ENCODE measurements at regions not wholly inside any gene's neighbourhood (a gene's known extent, or its start where the extent isn't known, plus 50 kb on each side); places are given as distances from the start of the nearest gene placed in this dataset.

DNA sequence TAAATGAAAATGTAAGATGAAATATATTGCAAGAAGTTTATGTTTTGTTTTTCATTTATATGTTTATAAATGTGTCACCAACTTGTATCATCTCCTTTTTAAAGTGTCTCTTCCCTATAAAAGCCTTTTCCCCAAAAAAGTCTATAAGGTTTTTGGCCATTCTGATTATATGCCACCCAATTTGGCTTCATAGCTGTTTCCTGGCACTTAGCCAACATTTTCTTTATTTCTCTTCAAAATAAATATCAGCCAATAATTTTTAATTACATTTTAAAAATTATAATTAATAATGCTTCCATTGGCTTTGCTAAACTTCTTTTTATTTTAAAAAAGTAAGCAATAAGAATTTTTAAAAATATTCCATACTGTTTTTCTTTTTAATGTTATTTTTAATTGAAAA lies 171.8 kb downstream of the RASSF9 start:
- CTCF ChIA-PET, result interaction anchor here (1.2 to 1.7 kb wide), 2 partner anchors 10 to 203 kb away, joined by 3 to 5 read pairs; no protein-coding TSS in a partner anchor
- dilution Hi-C loops (cut with MboI; ENCODE audit: extremely low pct_ligation_motif_present, low sequenced_read_pairs), result no loop called here

More for the DNA sequence above, 171.8 kb downstream of the RASSF9 start:
- DNase-seq (ENCODE audit: low read depth, low spot score), result no peak
- BruUV-seq (replicated peaks), result no TSS peak
- no peaks in the 10 kb centered on the region for H3K4me1 ChIP-seq (ENCODE audit: control insufficient read depth, extremely low read depth, insufficient read depth, low read length)
- no peak overlapping the region for H2AFZ ChIP-seq (ENCODE audit: low read depth, low read length)
- H4K20me1 ChIP-seq (replicated peaks; ENCODE audit: control insufficient read depth, extremely low read depth, insufficient read depth, low read length), result no peaks in the 10 kb centered on the region
- no peak overlapping the region for H3K27ac ChIP-seq (ENCODE audit: insufficient read depth, low read depth, low read length)
- FAIRE-seq, result no peak
- no peak overlapping the region for H3K9ac ChIP-seq (replicated peaks; ENCODE audit: extremely low read depth, insufficient read depth, low read length)
- TF ChIP-seq, protein P1, sequence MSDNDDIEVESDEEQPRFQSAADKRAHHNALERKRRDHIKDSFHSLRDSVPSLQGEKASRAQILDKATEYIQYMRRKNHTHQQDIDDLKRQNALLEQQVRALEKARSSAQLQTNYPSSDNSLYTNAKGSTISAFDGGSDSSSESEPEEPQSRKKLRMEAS (IDR thresholded peaks at IDR 0.05; ENCODE audit: insufficient read depth, insufficient read length), result no peak
- TF ChIP-seq POLR2AphosphoS5 (IDR thresholded peaks at IDR 0.05; ENCODE audit: insufficient read depth, low read depth, low read length), result no peak
- no peak for TF ChIP-seq GATA2 (IDR thresholded peaks at IDR 0.05; ENCODE audit: insufficient read depth, insufficient read length, low read depth, low read length)
- no peak for TF ChIP-seq POLR2A (IDR thresholded peaks at IDR 0.05; ENCODE audit: low read depth, low read length)
- no peak for TF ChIP-seq JUN (IDR thresholded peaks at IDR 0.05; ENCODE audit: borderline replicate concordance, insufficient read depth, insufficient read length, low read depth)
- no peak for TF ChIP-seq FOS (IDR thresholded peaks at IDR 0.05; ENCODE audit: borderline replicate concordance, insufficient read depth, low read length)
- TF ChIP-seq MYC (IDR thresholded peaks at IDR 0.05; ENCODE audit: low read depth, low read length), result no peak
- no peak for TF ChIP-seq EZH2 (IDR thresholded peaks at IDR 0.05; ENCODE audit: borderline replicate concordance, low read depth, low read length, severe bottlenecking)
- TF ChIP-seq, protein P2, sequence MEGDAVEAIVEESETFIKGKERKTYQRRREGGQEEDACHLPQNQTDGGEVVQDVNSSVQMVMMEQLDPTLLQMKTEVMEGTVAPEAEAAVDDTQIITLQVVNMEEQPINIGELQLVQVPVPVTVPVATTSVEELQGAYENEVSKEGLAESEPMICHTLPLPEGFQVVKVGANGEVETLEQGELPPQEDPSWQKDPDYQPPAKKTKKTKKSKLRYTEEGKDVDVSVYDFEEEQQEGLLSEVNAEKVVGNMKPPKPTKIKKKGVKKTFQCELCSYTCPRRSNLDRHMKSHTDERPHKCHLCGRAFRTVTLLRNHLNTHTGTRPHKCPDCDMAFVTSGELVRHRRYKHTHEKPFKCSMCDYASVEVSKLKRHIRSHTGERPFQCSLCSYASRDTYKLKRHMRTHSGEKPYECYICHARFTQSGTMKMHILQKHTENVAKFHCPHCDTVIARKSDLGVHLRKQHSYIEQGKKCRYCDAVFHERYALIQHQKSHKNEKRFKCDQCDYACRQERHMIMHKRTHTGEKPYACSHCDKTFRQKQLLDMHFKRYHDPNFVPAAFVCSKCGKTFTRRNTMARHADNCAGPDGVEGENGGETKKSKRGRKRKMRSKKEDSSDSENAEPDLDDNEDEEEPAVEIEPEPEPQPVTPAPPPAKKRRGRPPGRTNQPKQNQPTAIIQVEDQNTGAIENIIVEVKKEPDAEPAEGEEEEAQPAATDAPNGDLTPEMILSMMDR (IDR thresholded peaks at IDR 0.05; ENCODE audit: extremely low read depth in 1 of 2, insufficient read depth in 1 of 2, low read depth in 1 of 2, low read length in 2 of 2), result no peak
- intact Hi-C loops (cut with micrococcal nuclease), result no loop called here
- no peaks in the 10 kb centered on the region for H3K9me1 ChIP-seq (replicated peaks; ENCODE audit: control insufficient read depth, extremely low read depth, insufficient read depth, low read length)
- POLR2A ChIA-PET, result no interaction called here
- H3K79me2 ChIP-seq (ENCODE audit: control insufficient read depth, insufficient read depth, low read length), result no peaks in the 10 kb centered on the region
- H3K9me3 ChIP-seq (replicated peaks; ENCODE audit: control insufficient read depth, insufficient read depth, low read length), result no peaks in the 10 kb centered on the region
- H3K4me2 ChIP-seq (ENCODE audit: insufficient read depth, low read length), result no peak overlapping the region
- H3K4me3 ChIP-seq (replicated peaks in 1 of 3; ENCODE audit: insufficient read depth in 1 of 3, low read depth in 1 of 3, low read length in 3 of 3), result no peak overlapping the region
- no peaks in the 10 kb centered on the region for H3K27me3 ChIP-seq (ENCODE audit: control insufficient read depth in 2 of 2, insufficient read depth in 2 of 2, low read length in 2 of 2)
- no peaks in the 10 kb centered on the region for H3K36me3 ChIP-seq (ENCODE audit: control insufficient read depth in 2 of 2, extremely low read depth in 1 of 2, insufficient read depth in 2 of 2, low read length in 2 of 2)
